GM19351 (cell line): ENCODE measurements at regions not wholly inside any gene's neighbourhood (a gene's known extent, or its start where the extent isn't known, plus 50 kb on each side); places are given as distances from the start of the nearest gene placed in this dataset.

Experiments used
- ATAC-seq: cut with Tn5 transposase; IDR thresholded peaks from one replicate; pipeline ENCODE4 v1.9.1; 2021; ENCODE audit warnings: mild to moderate bottlenecking, moderate library complexity; ENCODE audit not compliant: unreplicated experiment

- ATAC-seq = no peak
These were observed 181.6 kb upstream of the GPR12 start for GRCh38 chr13:26942184-26942583.

- no peak for ATAC-seq
These were observed 181.0 kb upstream of the GPR12 start for GRCh38 chr13:26941345-26942174.

GRCh38 chr13:26934096-26934495 is 173.5 kb upstream of the GPR12 start:
- no peak for ATAC-seq

- ATAC-seq = no peak
These were observed 171.9 kb upstream of the GPR12 start for GRCh38 chr13:26932465-26932864.

- peak; percentile 66 for ATAC-seq
These were observed 169.6 kb upstream of the GPR12 start for GRCh38 chr13:26929971-26930730.

GRCh38 chr13:26927511-26927910 is 166.9 kb upstream of the GPR12 start:
- no peak for ATAC-seq

- ATAC-seq = no peak
These were observed 165.8 kb upstream of the GPR12 start for GRCh38 chr13:26926371-26926770.

GRCh38 chr13:26923824-26924605 is 163.4 kb upstream of the GPR12 start:
- no peak for ATAC-seq

GRCh38 chr13:26921918-26922317 is 161.3 kb upstream of the GPR12 start:
- ATAC-seq = no peak

GRCh38 chr13:26920614-26921355 is 160.2 kb upstream of the GPR12 start:
- ATAC-seq = no peak

GRCh38 chr13:26919732-26920131 is 159.1 kb upstream of the GPR12 start:
- ATAC-seq = no peak

- no peak for ATAC-seq
These were observed 158.7 kb upstream of the GPR12 start for GRCh38 chr13:26919311-26919710.

- no peak for ATAC-seq
These were observed 154.0 kb upstream of the GPR12 start for GRCh38 chr13:26914624-26915023.

GRCh38 chr13:26914148-26914547 is 153.6 kb upstream of the GPR12 start:
- ATAC-seq = no peak

- ATAC-seq = no peak
These were observed 150.3 kb upstream of the GPR12 start for GRCh38 chr13:26910754-26911465.

GRCh38 chr13:26909477-26909876 is 148.9 kb upstream of the GPR12 start:
- no peak for ATAC-seq

GRCh38 chr13:26908126-26908525 is 147.5 kb upstream of the GPR12 start:
- no peak for ATAC-seq

- ATAC-seq = no peak
These were observed 138.6 kb upstream of the GPR12 start for GRCh38 chr13:26899202-26899601.

GRCh38 chr13:26897706-26898550 is 137.3 kb upstream of the GPR12 start:
- ATAC-seq = no peak
